Erythroblast (primary cell): ENCODE measurements at regions not wholly inside any gene's neighbourhood (a gene's known extent, or its start where the extent isn't known, plus 50 kb on each side); places are given as distances from the start of the nearest gene placed in this dataset.

Source experiments
- GATA1 ChIP-seq: IDR thresholded peaks from 2 replicates; pipeline ENCODE4 v1.6.1; 2011; ENCODE audit warnings: low read depth, mild to moderate bottlenecking, control low read depth, low read length, moderate library complexity
- POLR2A ChIP-seq: IDR thresholded peaks from 2 replicates; pipeline ENCODE4 v1.6.1; 2011; ENCODE audit warnings: mild to moderate bottlenecking, low read length

DNA sequence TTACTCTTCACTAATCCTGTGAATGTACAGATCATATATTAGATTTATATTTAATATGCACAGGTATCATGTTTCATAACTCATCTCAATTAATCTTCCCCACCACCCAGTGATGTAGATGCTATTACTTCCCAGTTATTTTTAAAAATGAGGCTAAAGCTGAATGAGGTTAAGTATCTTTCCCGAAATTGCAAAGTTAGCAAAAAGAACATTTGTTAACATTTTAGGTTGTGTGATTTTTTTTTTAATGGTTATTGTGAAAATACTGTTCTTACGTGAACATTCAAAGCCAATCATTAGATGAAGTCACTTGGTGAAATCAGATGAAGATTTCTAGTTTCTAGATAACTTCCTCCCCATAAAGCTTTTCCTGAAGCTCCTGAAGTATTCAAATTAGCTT lies 186.9 kb upstream of the PLEKHA5 start:
- TF ChIP-seq POLR2A (no peak), GATA1 (no peak)
